AG09319 (cell line): ENCODE measurements at regions not wholly inside any gene's neighbourhood (a gene's known extent, or its start where the extent isn't known, plus 50 kb on each side); places are given as distances from the start of the nearest gene placed in this dataset.

Experiments used
- DNase-seq: peaks from one replicate; pipeline ENCODE4 v3.0.0-alpha.2; 2010; ENCODE audit warnings: low read depth; ENCODE audit errors: extremely low read depth
- TF ChIP-seq, protein P1 (sequence below): IDR thresholded peaks from 2 replicates; pipeline ENCODE4 v1.5.1; 2011; ENCODE audit warnings: low read depth, mild to moderate bottlenecking, inconsistent platforms, low read length, moderate library complexity

DNA sequence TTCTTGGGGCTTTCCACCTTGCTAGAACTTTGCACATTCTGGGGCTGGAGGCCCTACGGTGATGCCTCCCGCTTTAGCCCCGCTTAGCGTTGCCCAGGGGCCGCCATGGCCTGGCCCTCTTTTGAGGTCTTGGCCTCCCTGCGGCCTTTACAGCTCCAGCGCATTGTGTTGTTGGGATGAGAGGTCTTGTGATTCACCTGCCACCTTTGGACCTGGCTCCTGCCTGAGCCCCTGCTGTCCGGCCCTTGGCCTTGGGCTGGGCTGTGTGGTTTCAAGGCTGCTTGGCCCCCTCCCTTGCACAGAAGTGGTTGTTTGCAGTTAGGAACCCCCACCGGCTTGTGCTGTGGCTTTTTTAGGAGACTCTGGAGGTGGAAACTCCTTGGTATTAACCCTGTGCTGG, 61.0 kb upstream of the CDH4 start:
- DNase-seq, result no peak
- TF ChIP-seq, protein P1, sequence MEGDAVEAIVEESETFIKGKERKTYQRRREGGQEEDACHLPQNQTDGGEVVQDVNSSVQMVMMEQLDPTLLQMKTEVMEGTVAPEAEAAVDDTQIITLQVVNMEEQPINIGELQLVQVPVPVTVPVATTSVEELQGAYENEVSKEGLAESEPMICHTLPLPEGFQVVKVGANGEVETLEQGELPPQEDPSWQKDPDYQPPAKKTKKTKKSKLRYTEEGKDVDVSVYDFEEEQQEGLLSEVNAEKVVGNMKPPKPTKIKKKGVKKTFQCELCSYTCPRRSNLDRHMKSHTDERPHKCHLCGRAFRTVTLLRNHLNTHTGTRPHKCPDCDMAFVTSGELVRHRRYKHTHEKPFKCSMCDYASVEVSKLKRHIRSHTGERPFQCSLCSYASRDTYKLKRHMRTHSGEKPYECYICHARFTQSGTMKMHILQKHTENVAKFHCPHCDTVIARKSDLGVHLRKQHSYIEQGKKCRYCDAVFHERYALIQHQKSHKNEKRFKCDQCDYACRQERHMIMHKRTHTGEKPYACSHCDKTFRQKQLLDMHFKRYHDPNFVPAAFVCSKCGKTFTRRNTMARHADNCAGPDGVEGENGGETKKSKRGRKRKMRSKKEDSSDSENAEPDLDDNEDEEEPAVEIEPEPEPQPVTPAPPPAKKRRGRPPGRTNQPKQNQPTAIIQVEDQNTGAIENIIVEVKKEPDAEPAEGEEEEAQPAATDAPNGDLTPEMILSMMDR, result no peak

DNA sequence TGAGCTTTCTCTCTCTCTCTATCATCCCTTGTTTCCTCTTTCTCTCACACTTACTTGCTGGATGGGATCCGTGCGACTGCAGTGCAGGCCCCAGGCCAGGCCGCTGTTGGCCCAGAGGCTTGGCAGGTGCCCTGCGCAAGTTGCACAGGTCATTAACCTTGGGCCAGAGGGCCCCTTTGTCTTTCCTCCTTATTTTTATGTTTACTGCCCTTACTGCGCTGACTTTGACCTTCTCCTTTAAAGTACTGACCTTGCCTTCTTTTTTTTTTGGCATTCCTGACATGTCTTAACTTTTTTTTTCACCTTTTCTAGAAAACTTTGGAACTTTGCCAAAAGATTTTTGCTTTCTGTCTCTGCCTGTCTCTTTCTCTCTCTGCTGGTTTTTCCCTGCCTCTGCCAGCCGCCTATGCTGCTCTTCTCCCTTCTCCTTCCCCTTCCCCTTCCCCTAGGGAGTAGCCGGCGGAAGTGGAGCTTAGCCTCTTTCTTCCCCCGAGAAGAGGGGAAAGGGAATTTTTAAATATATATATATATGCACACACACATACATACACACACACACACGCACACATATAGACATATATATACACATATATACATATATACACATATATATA, 59.6 kb upstream of the CDH4 start:
- no peak for DNase-seq
- TF ChIP-seq, protein P1, result no peak

DNA sequence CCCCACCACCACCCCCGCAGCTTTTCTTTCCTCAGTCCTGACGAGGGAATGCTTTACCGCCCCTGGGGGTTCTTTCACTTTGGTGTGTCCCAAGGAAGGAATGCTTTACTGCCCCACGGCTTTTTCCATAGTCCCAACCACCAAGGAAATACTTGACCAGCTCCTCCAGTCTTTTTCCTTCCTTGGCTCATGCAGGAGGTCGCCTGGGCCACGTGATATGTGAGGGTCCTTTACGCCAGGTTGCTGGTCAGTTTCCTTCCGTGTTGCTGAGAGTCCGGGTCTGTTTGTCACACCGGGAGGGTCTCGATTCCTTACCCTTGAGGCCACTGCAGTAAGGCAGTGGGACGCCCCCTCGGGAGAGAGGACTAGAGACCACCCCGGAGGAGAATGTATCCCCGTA, 58.9 kb upstream of the CDH4 start:
- TF ChIP-seq, protein P1, result no peak
- no peak for DNase-seq
